CD4-positive, alpha-beta T cell (primary cell): ENCODE measurements at regions not wholly inside any gene's neighbourhood (a gene's known extent, or its start where the extent isn't known, plus 50 kb on each side); places are given as distances from the start of the nearest gene placed in this dataset.

ENCODE experiments used
- ATAC-seq: fragments of 200-7000 bp; cut with Tn5 transposase; one replicate; pipeline ENCODE4 v1.10.0; 2022; ENCODE audit warnings: mild to moderate bottlenecking; ENCODE audit not compliant: poor library complexity
- CTCF ChIA-PET: fragments of 350-600 bp; sonication (Branson Sonifier 250); formaldehyde crosslinking; loops from one replicate; lab custom pipeline; 2021; ENCODE audit warnings: antibody characterized with exemption, inconsistent platforms; lab: Charles Lee
- POLR2A ChIA-PET: fragments of 350-600 bp; sonication (Branson Sonifier 250); formaldehyde crosslinking; loops from one replicate; lab custom pipeline; 2021; ENCODE audit warnings: antibody characterized with exemption, inconsistent platforms; lab: Charles Lee
- DNase-seq, 14 experiments: peaks; one replicate each; pipeline ENCODE4 v3.0.0-alpha.2; 2013 to 2020; ENCODE audit warnings: mixed read lengths in 2 of 14
- H3K27ac ChIP-seq, 2 donors: one replicate each; pipeline versions ENCODE4 v1.5.1 to v1.7.0; 2013; ENCODE audit warnings: low read length in 2 of 2, low read depth in 1 of 2, mild to moderate bottlenecking in 1 of 2
- H3K27me3 ChIP-seq, 2 experiments: 1 replicate in 1 of 2; 2 replicates in 1 of 2; pipeline versions ENCODE4 v1.6.1 to v1.7.0; 2013; ENCODE audit warnings: low read length in 2 of 2, control low read depth in 1 of 2, mild to moderate bottlenecking in 1 of 2, moderate library complexity in 1 of 2; ENCODE audit not compliant: insufficient read depth in 2 of 2, control insufficient read depth in 1 of 2
- H3K36me3 ChIP-seq: one replicate; pipeline ENCODE4 v1.6.1; 2013; ENCODE audit warnings: low read length, control low read depth; ENCODE audit not compliant: insufficient read depth
- H3K4me1 ChIP-seq: one replicate; pipeline ENCODE4 v1.6.1; 2013; ENCODE audit warnings: low read length, control low read depth; ENCODE audit not compliant: insufficient read depth
- H3K4me3 ChIP-seq: one replicate; pipeline ENCODE4 v1.5.1; 2013; ENCODE audit warnings: mild to moderate bottlenecking, low read length, moderate library complexity
- H3K9me3 ChIP-seq, 2 experiments: 1 replicate in 1 of 2; 2 replicates in 1 of 2; pipeline versions ENCODE4 v1.6.1 to v1.7.0; 2013; ENCODE audit warnings: low read length in 2 of 2, mild to moderate bottlenecking in 2 of 2, control low read depth in 1 of 2, moderate library complexity in 1 of 2; ENCODE audit not compliant: control insufficient read depth in 1 of 2, insufficient read depth in 1 of 2
- H3K27ac Mint-ChIP-seq: one replicate; pipeline ENCODE4 v1.8.0; 2020; ENCODE audit warnings: mixed read lengths
- H3K27me3 Mint-ChIP-seq: one replicate; pipeline ENCODE4 v1.8.0; 2021; ENCODE audit warnings: mixed read lengths
- H3K36me3 Mint-ChIP-seq: one replicate; pipeline ENCODE4 v1.8.0; 2021; ENCODE audit warnings: low read depth, mixed read lengths
- H3K4me1 Mint-ChIP-seq: one replicate; pipeline ENCODE4 v1.8.0; 2021; ENCODE audit warnings: low read depth, mixed read lengths
- H3K4me3 Mint-ChIP-seq: one replicate; pipeline ENCODE4 v1.8.0; 2020; ENCODE audit warnings: mild to moderate bottlenecking, mixed read lengths
- H3K9me3 Mint-ChIP-seq: one replicate; pipeline ENCODE4 v1.8.0; 2020; ENCODE audit warnings: mixed read lengths
- intact Hi-C, 2 experiments: fragments of 100-400 bp; cut with DNase I in 1 of 2; cut with micrococcal nuclease in 1 of 2; formaldehyde crosslinking; loops; one replicate each; pipeline versions ENCODE4 v1.15.1 to v1.9.0; 2023 to 2025; cut with DNase I, micrococcal nuclease
- TF ChIP-seq, protein P1 (sequence below): fragments of 200-600 bp; IDR thresholded peaks from one replicate; pipeline ENCODE4 v1.8.0; 2022; ENCODE audit warnings: antibody characterized with exemption, mild to moderate bottlenecking

DNA sequence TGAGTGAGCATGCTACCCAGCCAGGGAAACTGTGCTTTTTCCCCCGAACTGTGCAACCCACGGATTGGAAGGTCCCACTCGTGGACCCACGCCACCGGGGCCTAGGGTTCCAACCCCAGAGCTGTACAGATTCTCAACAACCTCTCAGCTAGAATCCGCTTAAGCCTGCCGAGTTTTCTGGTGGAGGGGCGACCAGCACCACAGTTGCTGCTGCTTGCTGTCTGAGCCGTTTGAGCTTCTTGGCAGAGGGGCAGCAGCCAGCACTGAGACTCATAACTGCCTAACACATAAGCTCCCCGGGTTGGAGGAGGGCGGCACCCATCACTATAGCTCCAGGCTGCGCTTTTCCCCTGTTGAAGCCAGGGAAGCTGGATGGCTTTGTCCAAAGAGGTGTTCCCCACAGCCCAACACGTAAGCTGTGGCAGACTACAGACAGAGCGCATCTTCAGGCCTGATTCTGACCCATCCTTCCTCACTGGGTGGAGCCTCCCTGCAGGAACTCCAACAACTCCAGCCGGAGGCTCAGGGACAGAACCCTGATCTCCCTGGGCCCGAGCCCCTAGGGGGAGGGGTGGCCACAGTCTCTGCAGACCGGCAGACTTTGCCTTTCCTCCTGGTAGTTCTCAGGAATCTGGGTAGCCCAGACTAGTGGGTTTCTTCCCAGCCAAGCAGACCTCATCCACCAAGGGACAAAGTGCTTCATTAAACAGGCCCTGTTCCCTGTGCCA is 871.6 kb downstream of the SLITRK6 start:
- ChIA-PET POLR2A (no interaction called here), CTCF (no interaction called here)
- Mint-ChIP-seq H3K4me1 (no peaks in the 10 kb centered on the region), H3K4me3 (no peak overlapping the region), H3K9me3 (no peaks in the 10 kb centered on the region), H3K27ac (no peak overlapping the region), H3K27me3 (no peaks in the 10 kb centered on the region), H3K36me3 (no peaks in the 10 kb centered on the region)
- H3K27ac ChIP-seq = no peak overlapping the region
- H3K4me3 ChIP-seq = no peak overlapping the region
- peaks cover 0 to 9% of the 10 kb centered on the region in 2 experiments for H3K9me3 ChIP-seq
- ATAC-seq = no peak
- TF ChIP-seq, protein P1, sequence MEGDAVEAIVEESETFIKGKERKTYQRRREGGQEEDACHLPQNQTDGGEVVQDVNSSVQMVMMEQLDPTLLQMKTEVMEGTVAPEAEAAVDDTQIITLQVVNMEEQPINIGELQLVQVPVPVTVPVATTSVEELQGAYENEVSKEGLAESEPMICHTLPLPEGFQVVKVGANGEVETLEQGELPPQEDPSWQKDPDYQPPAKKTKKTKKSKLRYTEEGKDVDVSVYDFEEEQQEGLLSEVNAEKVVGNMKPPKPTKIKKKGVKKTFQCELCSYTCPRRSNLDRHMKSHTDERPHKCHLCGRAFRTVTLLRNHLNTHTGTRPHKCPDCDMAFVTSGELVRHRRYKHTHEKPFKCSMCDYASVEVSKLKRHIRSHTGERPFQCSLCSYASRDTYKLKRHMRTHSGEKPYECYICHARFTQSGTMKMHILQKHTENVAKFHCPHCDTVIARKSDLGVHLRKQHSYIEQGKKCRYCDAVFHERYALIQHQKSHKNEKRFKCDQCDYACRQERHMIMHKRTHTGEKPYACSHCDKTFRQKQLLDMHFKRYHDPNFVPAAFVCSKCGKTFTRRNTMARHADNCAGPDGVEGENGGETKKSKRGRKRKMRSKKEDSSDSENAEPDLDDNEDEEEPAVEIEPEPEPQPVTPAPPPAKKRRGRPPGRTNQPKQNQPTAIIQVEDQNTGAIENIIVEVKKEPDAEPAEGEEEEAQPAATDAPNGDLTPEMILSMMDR = no peak
- no peaks in the 10 kb centered on the region for H3K36me3 ChIP-seq
- DNase-seq = no peak
- H3K27me3 ChIP-seq = no peaks in the 10 kb centered on the region
- H3K4me1 ChIP-seq = no peaks in the 10 kb centered on the region
- intact Hi-C loops = no loop called here

GRCh38 chr13:84925443-84925842 is 873.8 kb downstream of the SLITRK6 start:
- H3K27me3 Mint-ChIP-seq = no peaks in the 10 kb centered on the region
- no peak overlapping the region for H3K4me3 Mint-ChIP-seq
- TF ChIP-seq, protein P1 = no peak
- Histone ChIP-seq H3K4me1 (no peaks in the 10 kb centered on the region), H3K9me3 (peaks cover 0 to 9% of the 10 kb centered on the region in 2 experiments), H3K27ac (no peak overlapping the region), H3K36me3 (no peaks in the 10 kb centered on the region), H3K27me3 (no peaks in the 10 kb centered on the region), H3K4me3 (no peak overlapping the region)
- ChIA-PET CTCF (no interaction called here), POLR2A (no interaction called here)
- H3K36me3 Mint-ChIP-seq = no peaks in the 10 kb centered on the region
- H3K9me3 Mint-ChIP-seq = no peaks in the 10 kb centered on the region
- intact Hi-C loops = no loop called here
- DNase-seq = no peak
- no peak overlapping the region for H3K27ac Mint-ChIP-seq
- H3K4me1 Mint-ChIP-seq = no peaks in the 10 kb centered on the region
- no peak for ATAC-seq

- H3K9me3 Mint-ChIP-seq = no peaks in the 10 kb centered on the region
- H3K4me3 ChIP-seq = no peak overlapping the region
- POLR2A ChIA-PET = no interaction called here
- H3K4me3 Mint-ChIP-seq = no peak overlapping the region
- H3K27ac Mint-ChIP-seq = no peak overlapping the region
- H3K4me1 ChIP-seq = no peaks in the 10 kb centered on the region
- CTCF ChIA-PET = no interaction called here
- ATAC-seq (no peak), DNase-seq (no peak)
- H3K36me3 ChIP-seq = no peaks in the 10 kb centered on the region
- H3K4me1 Mint-ChIP-seq = no peaks in the 10 kb centered on the region
- H3K27ac ChIP-seq = no peak overlapping the region
- intact Hi-C loops = no loop called here
- TF ChIP-seq, protein P1 = no peak
- no peaks in the 10 kb centered on the region for H3K36me3 Mint-ChIP-seq
- peaks cover 0 to 9% of the 10 kb centered on the region in 2 experiments for H3K9me3 ChIP-seq
- H3K27me3 ChIP-seq = no peaks in the 10 kb centered on the region
- H3K27me3 Mint-ChIP-seq = no peaks in the 10 kb centered on the region
Measured at GRCh38 chr13:84923831-84924230, 875.4 kb downstream of the SLITRK6 start.
